B cell (primary cell): ENCODE measurements at regions not wholly inside any gene's neighbourhood (a gene's known extent, or its start where the extent isn't known, plus 50 kb on each side); places are given as distances from the start of the nearest gene placed in this dataset.
"Not testable (repeated sequence)": the region's sequence is repeated elsewhere in the genome, so short reads cannot be mapped to it uniquely, and the experiment has no call there.

Source experiments
- ATAC-seq: fragments of 200-7000 bp; cut with Tn5 transposase; one replicate; pipeline ENCODE4 v1.10.0; 2021; ENCODE audit warnings: low read depth, mild to moderate bottlenecking, moderate number of reproducible peaks, moderate library complexity
- CTCF ChIA-PET: fragments of 350-600 bp; sonication (Branson Sonifier 250); formaldehyde crosslinking; loops from one replicate; lab custom pipeline; 2021; ENCODE audit warnings: antibody characterized with exemption, inconsistent platforms; lab: Charles Lee
- POLR2A ChIA-PET: fragments of 350-600 bp; sonication (Branson Sonifier 250); formaldehyde crosslinking; loops from one replicate; lab custom pipeline; 2021; ENCODE audit warnings: antibody characterized with exemption; lab: Charles Lee
- DNase-seq: peaks from one replicate; pipeline ENCODE4 v3.0.0; 2013
- H2AFZ ChIP-seq: 2 replicates; pipeline ENCODE4 v1.6.1; 2012; ENCODE audit warnings: mild to moderate bottlenecking, low read depth, low read length; ENCODE audit not compliant: insufficient read depth, poor library complexity, severe bottlenecking
- H3K27ac ChIP-seq, 2 donors: 1 replicate in 1 of 2; 2 replicates in 1 of 2; pipeline ENCODE4 v1.5.1; 2012 to 2013; ENCODE audit warnings: low read length in 2 of 2, mild to moderate bottlenecking in 2 of 2, moderate library complexity in 1 of 2
- H3K27me3 ChIP-seq, 4 experiments: fragments of 200-600 bp in 1 of 4; sonication (generic) in 1 of 4; replicated peaks in 1 of 4; 1 replicate in 2 of 4; 2 replicates in 2 of 4; pipeline versions ENCODE4 v1.6.1 to v1.7.0; 2013 to 2016; ENCODE audit warnings: low read length in 3 of 4, mild to moderate bottlenecking in 2 of 4, mixed read lengths in 1 of 4, moderate library complexity in 1 of 4; ENCODE audit not compliant: insufficient read depth in 4 of 4, control insufficient read depth in 3 of 4; ENCODE audit errors: control extremely low read depth in 1 of 4
- H3K36me3 ChIP-seq, 2 experiments: replicated peaks in 1 of 2; 1 replicate in 1 of 2; 2 replicates in 1 of 2; pipeline versions ENCODE4 v1.6.1 to v1.7.1; 2013; ENCODE audit warnings: low read length in 1 of 2; ENCODE audit not compliant: insufficient read depth in 2 of 2, control insufficient read depth in 1 of 2; ENCODE audit errors: control extremely low read depth in 1 of 2, extremely low read depth in 1 of 2
- H3K4me1 ChIP-seq, 2 donors: fragments of 200-600 bp in 1 of 2; sonication (generic) in 1 of 2; 1 replicate in 1 of 2; 2 replicates in 1 of 2; pipeline versions ENCODE4 v1.5.1 to v1.6.1; 2013 to 2017; ENCODE audit warnings: low read length in 2 of 2; ENCODE audit not compliant: control insufficient read depth in 2 of 2, insufficient read depth in 2 of 2
- H3K4me2 ChIP-seq: replicated peaks from 2 replicates; pipeline ENCODE3; 2012; ENCODE audit warnings: mild to moderate bottlenecking, low read depth, low read length; ENCODE audit not compliant: poor library complexity, severe bottlenecking
- H3K4me3 ChIP-seq, 5 experiments: fragments of 200-600 bp in 1 of 5; sonication (generic) in 1 of 5; 1 replicate in 3 of 5; 2 replicates in 2 of 5; pipeline versions ENCODE4 v1.5.1 to v1.7.0; 2011 to 2016; ENCODE audit warnings: low read length in 4 of 5, mild to moderate bottlenecking in 4 of 5, low read depth in 2 of 5, control low read depth in 1 of 5, moderate library complexity in 1 of 5; ENCODE audit not compliant: insufficient read depth in 1 of 5; ENCODE audit errors: control extremely low read depth in 1 of 5, extremely low read depth in 1 of 5
- H3K79me2 ChIP-seq: fragments of 200-600 bp; sonication (generic); one replicate; pipeline ENCODE4 v1.6.0; 2016; ENCODE audit warnings: low read length; ENCODE audit not compliant: control insufficient read depth, insufficient read depth
- H3K9ac ChIP-seq: fragments of 200-600 bp; sonication (generic); 2 replicates; pipeline ENCODE4 v1.6.1; 2017; ENCODE audit warnings: mild to moderate bottlenecking, low read length, moderate library complexity
- H3K9me3 ChIP-seq, 3 donors: one replicate each; pipeline versions ENCODE4 v1.6.1 to v1.7.1; 2013; ENCODE audit warnings: low read length in 2 of 3; ENCODE audit not compliant: control insufficient read depth in 2 of 3, insufficient read depth in 1 of 3; ENCODE audit errors: control extremely low read depth in 1 of 3
- H4K20me1 ChIP-seq: 2 replicates; pipeline ENCODE4 v1.6.0; 2012; ENCODE audit warnings: mild to moderate bottlenecking, low read length; ENCODE audit not compliant: insufficient read depth, control insufficient read depth, poor library complexity, severe bottlenecking
- H3K27ac Mint-ChIP-seq: one replicate; pipeline ENCODE4 v1.8.0; 2021; ENCODE audit warnings: mixed read lengths
- H3K27me3 Mint-ChIP-seq: one replicate; pipeline ENCODE4 v1.8.0; 2021; ENCODE audit warnings: mixed read lengths
- H3K4me1 Mint-ChIP-seq: one replicate; pipeline ENCODE4 v1.8.0; 2021; ENCODE audit warnings: mixed read lengths
- H3K4me3 Mint-ChIP-seq: one replicate; pipeline ENCODE4 v1.8.0; 2021; ENCODE audit warnings: mixed read lengths
- H3K9me3 Mint-ChIP-seq: one replicate; pipeline ENCODE4 v1.8.0; 2022; ENCODE audit warnings: mixed read lengths; ENCODE audit not compliant: insufficient read depth
- WGBS: methylation state at CpG from one replicate; pipeline ENCODE4 v1.1.5; 2013; ENCODE audit warnings: missing lambda C conversion rate; ENCODE audit not compliant: insufficient coverage; 5-methylcytosine and 5-hydroxymethylcytosine counted together
- intact Hi-C: fragments of 100-400 bp; cut with micrococcal nuclease; formaldehyde crosslinking; loops from one replicate; pipeline ENCODE4 v1.10.0; 2022

- H3K9ac ChIP-seq, ATAC-seq, H3K27me3 Mint-ChIP-seq, POLR2A ChIA-PET, H3K4me1 ChIP-seq, intact Hi-C loops, H2AFZ ChIP-seq, H4K20me1 ChIP-seq, CTCF ChIA-PET, H3K27me3 ChIP-seq, H3K79me2 ChIP-seq, H3K27ac Mint-ChIP-seq, H3K4me1 Mint-ChIP-seq, H3K36me3 ChIP-seq, H3K4me2 ChIP-seq, H3K4me3 ChIP-seq, H3K4me3 Mint-ChIP-seq, H3K9me3 ChIP-seq, DNase-seq, H3K9me3 Mint-ChIP-seq, H3K27ac ChIP-seq: not testable (repeated sequence)
- WGBS = no CpG with 5 or more reads among the region's 5 CpGs
Observed at GRCh38 chr1:121531747-121532146, 347.0 kb downstream of the SRGAP2C start.

GRCh38 chr1:121538148-121538547 is 353.4 kb downstream of the SRGAP2C start:
- H3K79me2 ChIP-seq, H3K27ac ChIP-seq, H3K4me2 ChIP-seq, H3K27ac Mint-ChIP-seq, ATAC-seq, H2AFZ ChIP-seq, H3K36me3 ChIP-seq, DNase-seq, H3K9me3 Mint-ChIP-seq, CTCF ChIA-PET, H3K4me3 ChIP-seq, H3K4me1 ChIP-seq, H4K20me1 ChIP-seq, H3K27me3 ChIP-seq, H3K9ac ChIP-seq, intact Hi-C loops, H3K4me3 Mint-ChIP-seq, H3K9me3 ChIP-seq, H3K4me1 Mint-ChIP-seq, POLR2A ChIA-PET, H3K27me3 Mint-ChIP-seq: not testable (repeated sequence)
- 97% methylated on average over 8 of the region's 14 CpGs for WGBS
